ENCODE measurements at regions not wholly inside any gene's neighbourhood (a gene's known extent, or its start where the extent isn't known, plus 50 kb on each side); places are given as distances from the start of the nearest gene placed in this dataset.
"Not testable (repeated sequence)": the region's sequence is repeated elsewhere in the genome, so short reads cannot be mapped to it uniquely, and the experiment has no call there.

DNA sequence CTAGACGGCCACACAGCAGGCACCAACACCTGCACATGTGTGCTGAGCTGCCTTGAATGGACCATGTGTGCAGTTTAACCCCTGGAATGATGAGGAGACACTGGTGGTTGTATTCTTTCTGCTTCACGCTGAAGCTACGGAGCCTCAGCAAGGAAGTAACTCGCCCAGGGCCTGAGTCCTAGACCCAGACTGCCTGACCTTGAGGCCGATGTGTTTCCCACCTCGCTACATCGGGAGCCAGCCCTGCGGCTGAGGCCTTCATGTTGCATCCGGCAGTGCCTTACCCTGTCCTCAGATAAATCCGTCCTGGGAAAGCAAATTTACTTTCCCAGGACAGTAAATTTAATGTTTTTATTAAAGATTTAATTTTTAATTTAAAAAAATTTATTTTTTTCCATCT, 110.0 kb upstream of the MTHFD1L start:
- 84 to 87% methylated on average over 10 of the region's 10 CpGs for WGBS, 2 donors
- Histone ChIP-seq H3K27ac (ENCODE audit: low read depth in 2 of 2, low read length in 1 of 2) (no peak overlapping the region), H3K4me1 (ENCODE audit: control insufficient read depth in 2 of 2, insufficient read depth in 2 of 2, low read length in 1 of 2) (no peaks in the 10 kb centered on the region), H3K4me3 (ENCODE audit: low read depth in 1 of 2, low read length in 2 of 2) (no peak overlapping the region), H3K27me3 (ENCODE audit: control insufficient read depth in 1 of 2, insufficient read depth in 2 of 2, low read length in 2 of 2) (no peaks in the 10 kb centered on the region), H3K36me3 (ENCODE audit: control insufficient read depth in 2 of 2, insufficient read depth in 2 of 2, low read length in 1 of 2) (no peaks in the 10 kb centered on the region), H3K9me3 (ENCODE audit: control insufficient read depth in 2 of 2, insufficient read depth in 1 of 2, low read depth in 1 of 2, low read length in 1 of 2) (no peaks in the 10 kb centered on the region)

DNA sequence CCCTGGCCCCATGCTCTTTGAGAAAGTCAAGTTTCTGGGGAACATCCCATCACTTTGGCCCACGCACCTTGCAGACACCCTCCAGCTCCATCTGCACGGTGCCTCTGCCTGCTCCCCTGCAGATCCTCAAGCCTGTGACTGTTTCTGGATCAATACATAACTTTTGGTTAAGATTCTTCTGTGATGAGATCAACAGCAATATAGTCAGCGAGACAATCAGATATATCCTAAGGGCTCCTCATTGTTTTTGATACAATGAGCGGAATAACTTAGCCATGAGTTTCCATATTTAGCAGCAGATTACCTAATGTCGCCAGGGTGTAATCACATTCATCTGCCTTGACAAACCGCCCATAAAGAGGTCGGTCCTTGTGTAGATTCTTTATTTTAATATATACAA, 109.3 kb upstream of the MTHFD1L start:
- Histone ChIP-seq H3K4me1 (ENCODE audit: control insufficient read depth in 2 of 2, insufficient read depth in 2 of 2, low read length in 1 of 2) (no peaks in the 10 kb centered on the region), H3K36me3 (ENCODE audit: control insufficient read depth in 2 of 2, insufficient read depth in 2 of 2, low read length in 1 of 2) (no peaks in the 10 kb centered on the region), H3K27ac (ENCODE audit: low read depth in 2 of 2, low read length in 1 of 2) (no peak overlapping the region), H3K4me3 (ENCODE audit: low read depth in 1 of 2, low read length in 2 of 2) (no peak overlapping the region), H3K9me3 (ENCODE audit: control insufficient read depth in 2 of 2, insufficient read depth in 1 of 2, low read depth in 1 of 2, low read length in 1 of 2) (no peaks in the 10 kb centered on the region), H3K27me3 (ENCODE audit: control insufficient read depth in 1 of 2, insufficient read depth in 2 of 2, low read length in 2 of 2) (no peaks in the 10 kb centered on the region)
- WGBS, 2 donors, result 75 to 79% methylated on average over 7 of the region's 7 CpGs

DNA sequence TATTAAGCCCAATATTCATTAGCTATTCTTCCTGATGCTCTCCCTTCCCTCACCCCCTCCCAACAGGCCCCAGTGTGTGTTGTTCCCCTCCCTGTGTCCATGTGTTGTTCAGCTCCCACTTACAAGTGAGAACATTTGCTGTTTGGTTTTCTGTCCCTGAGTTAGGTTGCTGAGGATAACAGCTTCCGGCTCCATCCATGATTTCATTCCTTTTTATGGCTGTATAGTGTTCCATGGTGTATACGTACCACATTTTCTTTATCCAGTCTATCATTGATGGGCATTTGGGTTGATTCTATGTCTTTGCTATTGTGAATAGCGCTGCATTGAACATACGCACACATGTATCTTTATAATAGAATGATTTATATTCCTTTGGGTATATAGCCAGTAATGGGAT, 107.7 kb upstream of the MTHFD1L start:
- H3K27ac ChIP-seq (ENCODE audit: low read depth in 2 of 2, low read length in 1 of 2); H3K9me3 ChIP-seq (ENCODE audit: control insufficient read depth in 2 of 2, insufficient read depth in 1 of 2, low read depth in 1 of 2, low read length in 1 of 2); H3K4me3 ChIP-seq (ENCODE audit: low read depth in 1 of 2, low read length in 2 of 2); H3K4me1 ChIP-seq (ENCODE audit: control insufficient read depth in 2 of 2, insufficient read depth in 2 of 2, low read length in 1 of 2); H3K36me3 ChIP-seq (ENCODE audit: control insufficient read depth in 2 of 2, insufficient read depth in 2 of 2, low read length in 1 of 2); H3K27me3 ChIP-seq (ENCODE audit: control insufficient read depth in 1 of 2, insufficient read depth in 2 of 2, low read length in 2 of 2): not testable (repeated sequence)
- WGBS, 2 donors, result 90 to 97% methylated on average over 4 of the region's 4 CpGs

DNA sequence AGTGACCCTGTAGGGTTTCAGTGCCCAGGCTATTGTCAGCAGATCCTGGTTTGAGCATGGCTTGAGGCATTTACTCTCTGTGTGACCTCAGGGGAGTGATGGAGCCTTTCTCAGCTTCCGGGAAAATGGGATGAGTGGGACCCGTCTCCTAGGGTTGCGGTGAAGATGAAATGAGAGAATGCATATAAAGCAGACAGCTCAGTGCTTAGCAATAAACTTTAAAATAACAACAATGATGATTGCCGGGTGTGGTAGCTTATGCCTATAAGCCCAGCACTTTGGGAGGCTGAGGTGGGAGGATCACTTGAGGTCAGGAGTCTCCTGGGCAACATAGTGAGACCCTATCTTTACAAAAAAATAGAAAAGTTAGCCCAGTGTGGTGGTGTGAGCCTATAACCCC, 106.0 kb upstream of the MTHFD1L start:
- WGBS, 2 donors, result 91 to 98% methylated on average over 4 of the region's 4 CpGs
- Histone ChIP-seq H3K27ac (ENCODE audit: low read depth in 2 of 2, low read length in 1 of 2) (no peak overlapping the region), H3K4me1 (ENCODE audit: control insufficient read depth in 2 of 2, insufficient read depth in 2 of 2, low read length in 1 of 2) (no peaks in the 10 kb centered on the region), H3K9me3 (ENCODE audit: control insufficient read depth in 2 of 2, insufficient read depth in 1 of 2, low read depth in 1 of 2, low read length in 1 of 2) (no peaks in the 10 kb centered on the region), H3K36me3 (ENCODE audit: control insufficient read depth in 2 of 2, insufficient read depth in 2 of 2, low read length in 1 of 2) (no peaks in the 10 kb centered on the region), H3K4me3 (ENCODE audit: low read depth in 1 of 2, low read length in 2 of 2) (no peak overlapping the region), H3K27me3 (ENCODE audit: control insufficient read depth in 1 of 2, insufficient read depth in 2 of 2, low read length in 2 of 2) (no peaks in the 10 kb centered on the region)

DNA sequence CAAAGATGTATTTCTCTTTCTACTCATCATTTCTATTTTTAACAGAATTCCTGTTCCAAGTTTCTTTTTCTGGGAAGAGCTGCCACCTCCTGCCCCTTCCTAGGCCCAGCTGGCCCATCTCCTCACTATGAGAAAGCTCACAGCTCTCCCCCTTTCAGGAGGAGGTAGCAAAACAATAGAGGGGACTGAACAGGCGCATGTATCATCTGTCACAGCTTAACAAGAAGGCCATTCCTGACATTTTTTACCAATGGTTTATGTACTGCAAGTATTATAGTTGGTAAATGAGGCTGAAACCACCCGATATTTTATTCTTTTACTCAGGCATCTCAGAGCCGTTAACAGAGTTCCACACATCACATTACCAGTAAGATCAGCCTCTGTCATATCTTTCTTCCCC, 103.7 kb upstream of the MTHFD1L start:
- no peaks in the 10 kb centered on the region for H3K9me3 ChIP-seq (ENCODE audit: control insufficient read depth in 2 of 2, insufficient read depth in 1 of 2, low read depth in 1 of 2, low read length in 1 of 2)
- no peaks in the 10 kb centered on the region for H3K27me3 ChIP-seq (ENCODE audit: control insufficient read depth in 1 of 2, insufficient read depth in 2 of 2, low read length in 2 of 2)
- H3K27ac ChIP-seq (ENCODE audit: low read depth in 2 of 2, low read length in 1 of 2), result no peak overlapping the region
- H3K4me1 ChIP-seq (ENCODE audit: control insufficient read depth in 2 of 2, insufficient read depth in 2 of 2, low read length in 1 of 2), result no peaks in the 10 kb centered on the region
- WGBS, 2 donors, result 75 to 76% methylated on average over 3 of the region's 3 CpGs
- no peaks in the 10 kb centered on the region for H3K36me3 ChIP-seq (ENCODE audit: control insufficient read depth in 2 of 2, insufficient read depth in 2 of 2, low read length in 1 of 2)
- no peak overlapping the region for H3K4me3 ChIP-seq (ENCODE audit: low read depth in 1 of 2, low read length in 2 of 2)

DNA sequence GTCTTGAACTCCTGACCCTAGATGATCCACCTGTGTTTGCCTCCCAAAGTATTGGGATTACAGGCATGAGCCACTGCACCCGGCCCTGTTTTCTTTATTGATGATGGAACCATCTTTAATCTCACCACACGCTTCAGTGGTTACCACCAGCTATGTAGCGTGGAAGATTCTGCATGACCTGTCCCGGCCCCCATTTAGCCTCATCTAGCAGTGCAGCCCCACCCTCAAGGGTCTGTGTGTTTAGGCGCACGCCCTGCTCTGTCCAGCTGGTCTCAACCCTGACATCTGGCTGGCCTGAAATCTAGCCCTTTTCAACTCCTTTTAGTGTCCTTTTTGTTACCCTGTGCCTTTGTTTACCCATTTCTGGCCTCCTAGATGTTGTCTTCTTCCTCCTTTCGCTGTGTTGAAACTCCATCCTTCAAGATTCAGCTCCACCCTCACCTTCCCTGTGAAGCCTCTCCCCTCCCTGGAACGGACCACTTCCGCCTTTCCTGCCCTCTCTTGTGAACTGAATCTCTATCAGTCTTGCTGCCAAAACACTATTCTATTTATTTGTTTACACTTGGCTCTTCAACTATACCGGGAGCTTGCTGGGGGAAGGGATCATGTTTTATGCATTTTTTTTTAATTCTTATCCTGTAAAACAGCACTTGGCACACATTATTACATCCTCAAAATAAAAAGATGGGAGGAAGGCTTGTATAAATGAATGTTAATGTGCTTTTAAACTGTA, 101.0 kb upstream of the MTHFD1L start:
- Histone ChIP-seq H3K4me3 (ENCODE audit: low read depth in 1 of 2, low read length in 2 of 2) (no peak overlapping the region), H3K27ac (ENCODE audit: low read depth in 2 of 2, low read length in 1 of 2) (peak overlapping the region; percentile 27 to 56), H3K36me3 (ENCODE audit: control insufficient read depth in 2 of 2, insufficient read depth in 2 of 2, low read length in 1 of 2) (no peaks in the 10 kb centered on the region), H3K4me1 (ENCODE audit: control insufficient read depth in 2 of 2, insufficient read depth in 2 of 2, low read length in 1 of 2) (no peaks in the 10 kb centered on the region), H3K27me3 (ENCODE audit: control insufficient read depth in 1 of 2, insufficient read depth in 2 of 2, low read length in 2 of 2) (no peaks in the 10 kb centered on the region), H3K9me3 (ENCODE audit: control insufficient read depth in 2 of 2, insufficient read depth in 1 of 2, low read depth in 1 of 2, low read length in 1 of 2) (no peaks in the 10 kb centered on the region)
- 74 to 79% methylated on average over 10 of the region's 10 CpGs for WGBS, 2 donors

DNA sequence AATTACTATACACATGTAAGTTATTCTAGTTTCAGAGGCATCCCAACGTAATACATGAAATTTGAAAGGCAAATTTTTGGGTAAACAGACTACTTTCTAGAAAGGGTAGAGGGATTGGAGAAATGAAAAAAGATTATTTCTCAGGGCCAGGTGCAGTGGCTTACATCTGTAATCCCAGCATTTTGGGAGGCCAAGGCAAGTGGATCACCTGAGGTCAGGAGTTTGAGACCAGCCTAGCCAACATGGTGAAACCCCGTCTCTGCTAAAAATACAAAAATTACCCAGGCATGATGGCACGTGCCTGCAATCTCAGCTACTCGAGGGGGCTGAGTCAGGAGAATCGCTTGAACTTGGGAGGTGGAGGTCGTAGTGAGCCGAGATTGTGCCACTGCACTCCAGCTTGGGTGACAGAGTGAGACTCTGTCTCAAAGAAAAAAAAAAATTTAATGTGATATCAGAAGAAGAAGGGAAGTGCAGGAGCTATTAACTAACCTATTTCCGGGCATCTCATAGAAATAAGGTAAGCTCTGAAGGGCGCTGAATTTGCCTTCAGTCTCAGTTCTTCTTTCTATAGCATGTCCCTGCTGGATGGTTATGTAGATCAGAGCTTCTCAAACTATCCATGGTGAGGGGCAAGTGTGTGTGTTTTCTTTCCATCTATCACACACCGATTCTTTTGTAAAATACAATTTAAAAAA, 100.3 kb upstream of the MTHFD1L start:
- Histone ChIP-seq H3K4me3 (ENCODE audit: low read depth in 1 of 2, low read length in 2 of 2) (no peak overlapping the region), H3K4me1 (ENCODE audit: control insufficient read depth in 2 of 2, insufficient read depth in 2 of 2, low read length in 1 of 2) (no peaks in the 10 kb centered on the region), H3K27me3 (ENCODE audit: control insufficient read depth in 1 of 2, insufficient read depth in 2 of 2, low read length in 2 of 2) (no peaks in the 10 kb centered on the region), H3K9me3 (ENCODE audit: control insufficient read depth in 2 of 2, insufficient read depth in 1 of 2, low read depth in 1 of 2, low read length in 1 of 2) (no peaks in the 10 kb centered on the region), H3K36me3 (ENCODE audit: control insufficient read depth in 2 of 2, insufficient read depth in 2 of 2, low read length in 1 of 2) (no peaks in the 10 kb centered on the region), H3K27ac (ENCODE audit: low read depth in 2 of 2, low read length in 1 of 2) (no peak overlapping the region)
- WGBS, 2 donors, result 77% methylated on average over 10 of the region's 10 CpGs

DNA sequence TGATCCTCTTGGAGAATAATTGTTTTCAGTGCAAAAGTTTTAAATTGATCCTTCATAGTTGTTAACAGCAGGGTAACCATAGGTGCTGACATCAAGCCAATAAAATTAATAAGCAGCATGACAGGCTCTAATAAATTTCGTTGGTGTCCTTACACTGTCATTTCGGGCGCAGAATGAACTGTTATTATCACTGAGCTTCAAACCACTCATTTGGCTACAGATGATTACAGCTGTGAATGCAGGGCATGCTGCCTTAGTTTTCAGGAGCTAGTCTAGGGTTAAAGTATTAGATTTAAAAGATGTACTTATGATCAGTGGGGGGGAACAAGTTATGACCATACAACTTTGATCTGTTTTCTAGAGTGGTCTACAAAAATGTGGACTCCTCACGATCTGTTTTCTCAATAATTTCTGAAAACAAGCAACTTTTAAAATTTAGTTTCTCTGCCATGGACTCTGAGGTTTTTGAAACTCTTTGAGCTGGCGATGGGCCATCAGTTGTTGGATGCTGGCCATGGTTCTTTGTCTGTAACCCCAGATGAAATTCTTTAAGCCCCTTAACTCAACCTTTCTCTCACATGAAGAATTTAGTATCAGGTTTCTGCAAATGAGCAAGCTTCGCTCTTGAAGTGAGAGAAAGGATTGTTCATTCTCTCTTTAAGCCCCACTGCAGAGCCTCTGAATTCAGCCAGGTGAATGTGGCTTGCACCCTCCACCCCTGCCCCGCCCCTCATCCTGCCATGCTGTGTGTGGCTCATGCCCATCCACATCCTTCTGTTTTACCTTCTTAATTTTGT, 99.1 kb upstream of the MTHFD1L start:
- Histone ChIP-seq H3K27ac (ENCODE audit: low read depth in 2 of 2, low read length in 1 of 2) (no peak overlapping the region), H3K9me3 (ENCODE audit: control insufficient read depth in 2 of 2, insufficient read depth in 1 of 2, low read depth in 1 of 2, low read length in 1 of 2) (no peaks in the 10 kb centered on the region), H3K36me3 (ENCODE audit: control insufficient read depth in 2 of 2, insufficient read depth in 2 of 2, low read length in 1 of 2) (no peaks in the 10 kb centered on the region), H3K27me3 (ENCODE audit: control insufficient read depth in 1 of 2, insufficient read depth in 2 of 2, low read length in 2 of 2) (no peaks in the 10 kb centered on the region), H3K4me1 (ENCODE audit: control insufficient read depth in 2 of 2, insufficient read depth in 2 of 2, low read length in 1 of 2) (no peaks in the 10 kb centered on the region), H3K4me3 (ENCODE audit: low read depth in 1 of 2, low read length in 2 of 2) (no peak overlapping the region)
- WGBS, 2 donors, result 63 to 73% methylated on average over 7 of the region's 7 CpGs

DNA sequence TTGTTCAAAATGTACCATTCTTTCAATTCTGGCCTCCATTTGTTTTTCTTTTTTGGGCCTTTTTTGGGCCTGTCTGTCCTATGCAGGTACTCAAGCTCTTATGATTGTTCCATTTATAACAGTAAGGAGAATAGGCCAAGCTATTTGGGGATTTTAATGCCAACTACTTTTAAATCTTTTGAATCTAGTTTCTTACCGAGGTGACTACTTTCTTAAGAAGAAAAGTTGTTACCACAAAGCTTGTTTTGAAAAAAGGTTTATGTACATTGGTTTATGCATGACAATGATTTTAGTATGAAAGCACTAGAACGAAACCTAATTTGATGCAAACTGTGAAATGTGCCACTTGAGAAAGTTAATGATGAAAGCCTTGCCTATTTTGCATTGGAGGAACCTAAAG, 98.3 kb upstream of the MTHFD1L start:
- 66 to 70% methylated on average over 2 of the region's 2 CpGs for WGBS, 2 donors
- Histone ChIP-seq H3K9me3 (ENCODE audit: control insufficient read depth in 2 of 2, insufficient read depth in 1 of 2, low read depth in 1 of 2, low read length in 1 of 2) (no peaks in the 10 kb centered on the region), H3K36me3 (ENCODE audit: control insufficient read depth in 2 of 2, insufficient read depth in 2 of 2, low read length in 1 of 2) (no peaks in the 10 kb centered on the region), H3K27me3 (ENCODE audit: control insufficient read depth in 1 of 2, insufficient read depth in 2 of 2, low read length in 2 of 2) (no peaks in the 10 kb centered on the region), H3K27ac (ENCODE audit: low read depth in 2 of 2, low read length in 1 of 2) (no peak overlapping the region), H3K4me3 (ENCODE audit: low read depth in 1 of 2, low read length in 2 of 2) (no peak overlapping the region), H3K4me1 (ENCODE audit: control insufficient read depth in 2 of 2, insufficient read depth in 2 of 2, low read length in 1 of 2) (no peaks in the 10 kb centered on the region)
